HG03521 (cell line): ENCODE measurements at regions not wholly inside any gene's neighbourhood (a gene's known extent, or its start where the extent isn't known, plus 50 kb on each side); places are given as distances from the start of the nearest gene placed in this dataset.

ENCODE experiments used
- ATAC-seq: cut with Tn5 transposase; IDR thresholded peaks from one replicate; pipeline ENCODE4 v1.9.1; 2021; ENCODE audit warnings: mild to moderate bottlenecking, moderate library complexity; ENCODE audit not compliant: unreplicated experiment

- ATAC-seq, result no peak
Measured at GRCh38 chr22:48784701-48785503, 1042.8 kb downstream of the BRD1 start.

GRCh38 chr22:48783821-48784266, 1043.8 kb downstream of the BRD1 start:
- no peak for ATAC-seq

GRCh38 chr22:48782811-48783511, 1044.7 kb downstream of the BRD1 start:
- ATAC-seq, result no peak

- no peak for ATAC-seq
Measured at GRCh38 chr22:48782326-48782725, 1045.3 kb downstream of the BRD1 start.

- no peak for ATAC-seq
Measured at GRCh38 chr22:48781868-48782267, 1045.8 kb downstream of the BRD1 start.

- no peak for ATAC-seq
Measured at GRCh38 chr22:48781391-48781790, 1046.3 kb downstream of the BRD1 start.

- no peak for ATAC-seq
Measured at GRCh38 chr22:48780597-48781277, 1046.9 kb downstream of the BRD1 start.

GRCh38 chr22:48779661-48780596, 1047.7 kb downstream of the BRD1 start:
- ATAC-seq, result no peak

- no peak for ATAC-seq
Measured at GRCh38 chr22:48779211-48779643, 1048.4 kb downstream of the BRD1 start.

- ATAC-seq, result no peak
Measured at GRCh38 chr22:48778308-48779195, 1049.1 kb downstream of the BRD1 start.

- ATAC-seq, result no peak
Measured at GRCh38 chr22:48772286-48772907, 1055.3 kb downstream of the BRD1 start.

GRCh38 chr22:48765595-48765994, 1062.1 kb downstream of the BRD1 start:
- no peak for ATAC-seq

GRCh38 chr22:48761546-48761945, 1066.1 kb downstream of the BRD1 start:
- ATAC-seq, result no peak

- no peak for ATAC-seq
Measured at GRCh38 chr22:48760481-48761390, 1066.9 kb downstream of the BRD1 start.

- no peak for ATAC-seq
Measured at GRCh38 chr22:48758881-48759875, 1068.5 kb downstream of the BRD1 start.

GRCh38 chr22:48757985-48758561, 1069.6 kb downstream of the BRD1 start:
- ATAC-seq, result no peak
